ENCODE measurements at regions not wholly inside any gene's neighbourhood (a gene's known extent, or its start where the extent isn't known, plus 50 kb on each side); places are given as distances from the start of the nearest gene placed in this dataset.

GRCh38 chr14:66065188-66065587, 421.0 kb upstream of the CCDC196 start:
- Mint-ChIP-seq H3K27me3 (ENCODE audit: low read depth, poor library complexity) (no peaks in the 10 kb centered on the region), H3K4me1 (peaks cover 40% of the 10 kb centered on the region), H3K9me3 (peaks cover 7% of the 10 kb centered on the region), H3K27ac (peak overlapping the region; percentile 37), H3K36me3 (ENCODE audit: low read depth) (no peaks in the 10 kb centered on the region), H3K4me3 (no peak overlapping the region)
- no peak for DNase-seq
- TF ChIP-seq, protein P1, sequence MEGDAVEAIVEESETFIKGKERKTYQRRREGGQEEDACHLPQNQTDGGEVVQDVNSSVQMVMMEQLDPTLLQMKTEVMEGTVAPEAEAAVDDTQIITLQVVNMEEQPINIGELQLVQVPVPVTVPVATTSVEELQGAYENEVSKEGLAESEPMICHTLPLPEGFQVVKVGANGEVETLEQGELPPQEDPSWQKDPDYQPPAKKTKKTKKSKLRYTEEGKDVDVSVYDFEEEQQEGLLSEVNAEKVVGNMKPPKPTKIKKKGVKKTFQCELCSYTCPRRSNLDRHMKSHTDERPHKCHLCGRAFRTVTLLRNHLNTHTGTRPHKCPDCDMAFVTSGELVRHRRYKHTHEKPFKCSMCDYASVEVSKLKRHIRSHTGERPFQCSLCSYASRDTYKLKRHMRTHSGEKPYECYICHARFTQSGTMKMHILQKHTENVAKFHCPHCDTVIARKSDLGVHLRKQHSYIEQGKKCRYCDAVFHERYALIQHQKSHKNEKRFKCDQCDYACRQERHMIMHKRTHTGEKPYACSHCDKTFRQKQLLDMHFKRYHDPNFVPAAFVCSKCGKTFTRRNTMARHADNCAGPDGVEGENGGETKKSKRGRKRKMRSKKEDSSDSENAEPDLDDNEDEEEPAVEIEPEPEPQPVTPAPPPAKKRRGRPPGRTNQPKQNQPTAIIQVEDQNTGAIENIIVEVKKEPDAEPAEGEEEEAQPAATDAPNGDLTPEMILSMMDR (IDR thresholded peaks at IDR 0.05): no peak

DNA sequence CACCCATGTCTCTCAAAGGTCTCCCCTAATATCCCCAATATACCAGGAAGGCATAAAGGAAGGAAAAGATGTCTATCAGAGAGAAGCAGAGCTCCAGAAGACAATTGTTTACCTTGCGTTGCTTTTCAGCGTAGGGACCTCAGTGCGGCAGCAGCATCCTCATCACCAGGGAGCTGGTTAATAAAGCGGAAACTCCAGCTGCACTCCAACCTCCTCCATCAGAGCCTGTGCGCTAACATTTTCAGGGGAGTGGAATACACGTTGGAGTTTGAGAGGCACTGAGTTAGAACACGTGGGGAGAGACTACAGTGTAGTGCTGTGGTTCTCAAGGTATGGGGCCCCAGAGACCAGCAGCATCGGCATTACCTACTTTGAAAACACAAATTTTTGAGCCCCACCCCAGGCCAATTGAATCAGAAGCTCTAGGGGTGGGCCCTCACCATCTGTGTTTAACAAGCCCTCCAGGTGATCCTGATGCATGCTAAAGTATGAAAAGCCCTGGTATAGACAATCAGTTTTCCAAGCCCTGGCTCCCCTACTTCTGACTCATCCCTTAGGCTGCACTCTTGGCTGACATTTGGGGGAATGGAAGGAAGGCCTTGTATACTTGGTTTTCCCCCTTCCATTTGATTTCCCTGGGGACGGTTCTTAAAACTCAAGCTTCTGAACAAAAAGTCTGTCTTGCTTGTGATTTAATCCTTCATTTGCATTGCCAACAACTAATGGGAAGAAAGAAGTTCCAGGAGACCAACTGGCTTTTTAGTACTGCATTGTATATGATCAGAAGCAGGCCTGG, 419.0 kb upstream of the CCDC196 start:
- TF ChIP-seq, protein P1 (IDR thresholded peaks at IDR 0.05): no peak
- no peak overlapping the region for H3K27ac Mint-ChIP-seq
- H3K27me3 Mint-ChIP-seq (ENCODE audit: low read depth, poor library complexity): peaks cover 4% of the 10 kb centered on the region
- H3K4me1 Mint-ChIP-seq: peaks cover 49% of the 10 kb centered on the region
- H3K9me3 Mint-ChIP-seq: no peaks in the 10 kb centered on the region
- DNase-seq: no peak
- no peak overlapping the region for H3K4me3 Mint-ChIP-seq
- no peaks in the 10 kb centered on the region for H3K36me3 Mint-ChIP-seq (ENCODE audit: low read depth)

DNA sequence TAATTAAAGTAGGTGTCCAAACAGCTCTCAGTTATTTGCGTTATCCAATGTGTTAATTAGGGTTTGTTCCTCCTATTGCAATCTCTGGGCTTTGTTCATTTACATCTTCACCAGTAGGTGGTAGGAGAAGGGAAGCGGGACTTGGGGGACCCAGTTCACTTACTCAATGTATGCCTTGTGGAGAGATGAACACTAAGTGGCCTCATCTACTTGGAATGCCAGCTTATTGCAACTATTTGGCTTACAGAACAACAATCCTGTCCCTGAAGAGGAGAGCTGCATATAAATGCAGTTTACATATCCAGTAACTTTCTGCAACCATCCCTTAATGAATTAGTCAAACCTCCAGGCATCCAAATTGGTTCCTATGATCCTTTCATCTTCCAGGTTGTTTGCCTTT, 417.1 kb upstream of the CCDC196 start:
- H3K9me3 Mint-ChIP-seq: no peaks in the 10 kb centered on the region
- H3K27me3 Mint-ChIP-seq (ENCODE audit: low read depth, poor library complexity): peaks cover 4% of the 10 kb centered on the region
- no peak overlapping the region for H3K4me3 Mint-ChIP-seq
- DNase-seq: no peak
- H3K36me3 Mint-ChIP-seq (ENCODE audit: low read depth): no peaks in the 10 kb centered on the region
- TF ChIP-seq, protein P1 (IDR thresholded peaks at IDR 0.05): no peak
- no peak overlapping the region for H3K27ac Mint-ChIP-seq
- peaks cover 59% of the 10 kb centered on the region for H3K4me1 Mint-ChIP-seq

DNA sequence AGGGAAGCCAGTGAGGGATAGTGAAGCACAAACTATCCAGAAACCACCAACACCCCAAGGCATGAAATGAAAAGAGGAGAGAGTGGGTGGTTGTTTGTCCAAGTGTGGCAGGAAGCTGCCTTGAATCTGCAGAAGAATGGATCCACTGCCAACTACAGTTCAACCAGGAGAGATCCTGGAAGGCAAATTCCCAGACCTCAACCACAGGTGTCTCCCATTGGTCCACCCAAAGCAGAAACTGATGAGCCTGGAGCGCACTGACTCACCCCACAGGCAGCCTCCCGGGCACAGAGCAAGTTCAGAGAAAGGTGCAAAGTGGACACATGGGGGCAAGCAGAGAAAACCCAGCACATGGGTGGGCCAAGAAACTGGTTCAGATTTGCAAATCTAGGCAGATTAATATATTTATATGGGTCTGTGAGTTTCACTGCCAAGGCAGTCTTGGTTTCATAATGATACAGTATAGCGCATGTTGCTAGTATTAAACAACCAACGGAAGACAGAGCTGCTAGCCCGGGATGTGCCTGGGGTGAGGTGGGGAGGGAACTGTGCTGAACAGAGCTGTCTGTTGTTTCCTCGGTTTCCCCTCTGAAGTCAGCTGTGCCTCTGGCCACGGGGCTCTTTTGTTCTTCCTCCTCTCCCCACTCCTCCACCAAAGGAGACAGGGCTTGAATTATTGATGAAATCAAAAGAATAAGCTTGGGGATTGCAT, 416.2 kb upstream of the CCDC196 start:
- Mint-ChIP-seq H3K4me3 (no peak overlapping the region), H3K27me3 (ENCODE audit: low read depth, poor library complexity) (peaks cover 4% of the 10 kb centered on the region), H3K36me3 (ENCODE audit: low read depth) (no peaks in the 10 kb centered on the region), H3K9me3 (no peaks in the 10 kb centered on the region), H3K4me1 (peaks cover 59% of the 10 kb centered on the region), H3K27ac (no peak overlapping the region)
- TF ChIP-seq, protein P1 (IDR thresholded peaks at IDR 0.05): no peak
- no peak for DNase-seq

- peaks cover 4% of the 10 kb centered on the region for H3K27me3 Mint-ChIP-seq (ENCODE audit: low read depth, poor library complexity)
- no peak overlapping the region for H3K4me3 Mint-ChIP-seq
- no peaks in the 10 kb centered on the region for H3K36me3 Mint-ChIP-seq (ENCODE audit: low read depth)
- peaks cover 63% of the 10 kb centered on the region for H3K4me1 Mint-ChIP-seq
- DNase-seq: peak; percentile 87
- no peak overlapping the region for H3K27ac Mint-ChIP-seq
- TF ChIP-seq, protein P1 (IDR thresholded peaks at IDR 0.05): peak; percentile 96
- no peaks in the 10 kb centered on the region for H3K9me3 Mint-ChIP-seq
Observed at GRCh38 chr14:66070542-66071319, 415.4 kb upstream of the CCDC196 start.
